Activated CD4-positive, CD25-positive, alpha-beta regulatory T cell treated with anti-CD3 and anti-CD28 coated beads, Interleukin-2, amount 50 U/mL, for 24 hours (primary cell): ENCODE measurements at regions not wholly inside any gene's neighbourhood (a gene's known extent, or its start where the extent isn't known, plus 50 kb on each side); places are given as distances from the start of the nearest gene placed in this dataset.
"Not testable (repeated sequence)": the region's sequence is repeated elsewhere in the genome, so short reads cannot be mapped to it uniquely, and the experiment has no call there.

ENCODE experiments used
- ATAC-seq, 2 donors: fragments of 150-1000 bp; cut with Tn5 transposase; one replicate each; pipeline ENCODE4 v1.10.0; 2021; ENCODE audit warnings: mild to moderate bottlenecking in 1 of 2, moderate library complexity in 1 of 2

DNA sequence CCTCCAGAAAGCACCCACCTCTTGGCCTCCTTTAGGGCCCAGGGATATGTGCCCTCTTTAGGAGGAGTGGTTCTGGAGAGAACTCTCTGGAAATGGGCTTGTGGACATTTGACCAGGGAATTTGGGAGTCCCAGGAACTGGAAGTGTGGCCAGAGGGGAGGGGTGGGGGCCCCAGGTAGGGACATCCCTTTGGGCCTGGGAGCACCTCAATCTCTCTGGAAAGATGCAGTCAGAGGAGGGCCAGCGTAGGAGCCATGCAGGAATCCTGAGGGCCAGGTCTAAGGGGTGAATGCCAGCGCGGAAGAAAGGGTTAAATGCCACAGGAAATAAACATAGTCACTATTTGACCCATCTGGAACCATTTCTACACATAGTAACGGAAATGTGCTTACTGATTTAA is 50.3 kb upstream of the ITGA11 start:
- no peak for ATAC-seq

GRCh38 chr15:68483165-68483564 is 51.2 kb upstream of the ITGA11 start:
- no peak for ATAC-seq

DNA sequence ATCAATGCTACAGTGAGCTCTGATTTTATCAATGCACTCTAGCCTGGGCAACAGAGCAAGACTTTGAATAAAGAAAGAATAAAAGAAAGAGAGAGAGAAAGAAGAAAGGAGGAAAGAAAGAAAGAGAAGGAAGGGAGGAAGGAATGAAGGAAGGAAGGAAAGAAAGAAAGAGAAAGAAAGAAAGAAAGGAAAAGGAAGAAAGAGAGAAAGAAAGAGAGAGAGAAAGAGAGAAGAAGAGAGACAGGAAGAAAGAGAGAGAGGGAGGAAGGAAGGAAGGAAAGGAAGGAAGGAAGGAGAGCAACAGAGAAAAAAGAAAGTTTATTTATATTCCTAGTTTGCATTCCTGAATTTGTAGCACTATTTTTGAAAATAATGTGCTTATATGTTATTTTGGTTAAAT is 52.3 kb upstream of the ITGA11 start:
- ATAC-seq, result no peak

- no peak for ATAC-seq
Measured at GRCh38 chr15:68484696-68485400, 52.9 kb upstream of the ITGA11 start.

GRCh38 chr15:68485721-68486360 is 53.9 kb upstream of the ITGA11 start:
- ATAC-seq, result no peak

DNA sequence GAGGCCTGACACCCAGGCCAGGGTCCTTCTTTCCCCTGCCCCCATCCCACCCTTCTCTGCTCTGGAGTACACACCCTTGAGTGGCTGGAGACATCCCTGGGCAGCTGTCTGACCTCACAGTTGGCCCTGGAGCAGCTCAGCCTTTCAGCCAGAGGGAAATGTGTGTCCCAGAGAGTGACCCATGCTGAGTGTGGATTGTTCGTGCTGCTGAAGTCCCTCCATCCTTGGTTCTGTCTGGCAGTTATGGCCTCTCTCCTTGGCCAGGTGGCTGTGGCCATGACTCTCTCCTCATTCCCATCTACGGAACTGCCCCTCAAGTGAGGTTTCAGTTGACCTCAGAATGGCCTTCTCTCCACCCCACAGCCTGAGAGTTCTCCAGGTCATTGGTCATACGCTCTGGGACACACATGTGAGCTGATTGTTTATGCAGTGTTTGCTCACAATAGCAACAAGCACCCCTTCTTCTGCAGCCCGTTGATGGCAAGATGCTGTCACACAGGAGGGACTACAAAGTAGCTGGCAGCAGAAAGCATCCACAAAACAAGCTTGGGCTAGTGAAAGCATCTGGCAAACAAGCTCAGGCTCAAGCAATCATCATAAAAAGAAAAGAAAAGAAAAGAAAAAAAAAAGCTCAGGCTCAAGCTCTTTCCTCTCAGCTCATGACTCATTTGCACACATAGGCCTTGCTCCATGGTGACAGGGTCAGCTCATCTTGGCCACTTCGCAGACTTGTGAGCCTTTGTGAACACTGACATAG is 55.3 kb upstream of the ITGA11 start:
- ATAC-seq, result no peak

GRCh38 chr15:68488290-68488689 is 56.3 kb upstream of the ITGA11 start:
- ATAC-seq, result no peak

- ATAC-seq, result no peak
Measured at GRCh38 chr15:68488966-68489365, 57.0 kb upstream of the ITGA11 start.

DNA sequence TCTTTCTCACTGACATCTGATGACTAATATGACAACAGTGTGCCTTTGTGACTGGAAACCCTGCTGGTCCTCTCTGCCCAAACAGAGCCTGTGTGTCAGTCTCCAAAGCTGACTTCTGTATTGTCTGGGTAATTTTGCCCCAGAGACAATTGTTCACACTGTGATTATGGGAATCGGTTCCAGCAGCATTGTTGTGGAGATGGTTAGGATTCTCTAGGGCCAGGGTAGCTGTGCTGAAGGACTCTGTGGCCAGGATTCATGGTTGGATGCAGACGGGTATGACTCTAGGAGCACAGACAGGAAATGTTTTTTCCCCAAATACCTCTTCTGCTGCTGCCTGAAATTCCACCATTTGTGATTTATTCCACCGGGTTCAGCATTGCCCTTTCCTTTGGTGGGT is 57.5 kb upstream of the ITGA11 start:
- no peak for ATAC-seq

GRCh38 chr15:68491415-68492106 is 59.6 kb upstream of the ITGA11 start:
- no peak for ATAC-seq

DNA sequence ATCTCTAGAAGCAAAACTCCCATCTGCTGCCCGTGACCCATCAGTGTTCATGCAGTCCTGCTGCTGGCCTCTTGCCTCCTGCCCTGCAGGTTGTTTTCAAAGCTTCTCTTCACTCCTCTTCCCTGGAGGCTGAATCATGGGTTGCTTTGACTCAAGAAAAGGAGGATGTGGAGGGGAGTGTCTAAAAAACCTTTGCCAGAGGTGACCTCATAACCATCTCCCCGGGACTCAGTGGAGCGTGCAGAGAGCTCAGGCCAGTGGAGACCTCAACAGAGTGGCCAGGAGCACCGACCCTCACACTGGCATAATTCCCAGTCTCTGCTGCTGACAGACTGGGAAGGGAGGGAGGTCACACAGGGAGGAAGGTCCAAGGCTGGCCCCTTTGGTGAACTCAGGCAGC is 60.9 kb upstream of the ITGA11 start:
- ATAC-seq, result no peak

- ATAC-seq, result no peak
Measured at GRCh38 chr15:68493629-68494028, 61.7 kb upstream of the ITGA11 start.

DNA sequence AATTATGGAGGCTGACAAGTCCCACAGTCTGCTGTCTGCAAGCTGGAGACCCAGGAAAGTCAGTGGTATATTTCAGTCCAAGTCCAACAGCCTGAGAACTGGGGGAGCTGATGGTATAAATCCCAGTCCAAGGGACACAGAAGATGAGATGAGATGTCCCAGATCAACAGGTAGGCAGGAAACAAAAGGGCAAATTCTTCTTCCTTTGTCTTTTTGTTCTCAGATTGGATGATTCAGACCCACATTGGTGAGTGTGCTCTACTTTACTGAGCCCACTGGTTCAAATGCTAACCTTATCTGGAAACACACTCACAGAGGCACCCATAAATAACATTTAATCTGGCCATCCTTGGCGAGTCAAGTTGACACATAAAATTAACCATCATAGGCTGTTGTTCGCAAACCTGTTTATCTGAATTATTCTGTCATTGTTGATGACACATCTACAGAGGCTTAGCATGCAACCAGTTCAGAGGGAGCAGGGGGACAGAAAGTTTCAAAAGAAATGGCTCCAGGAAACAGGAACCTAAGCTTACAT is 62.7 kb upstream of the ITGA11 start:
- ATAC-seq, result no peak

DNA sequence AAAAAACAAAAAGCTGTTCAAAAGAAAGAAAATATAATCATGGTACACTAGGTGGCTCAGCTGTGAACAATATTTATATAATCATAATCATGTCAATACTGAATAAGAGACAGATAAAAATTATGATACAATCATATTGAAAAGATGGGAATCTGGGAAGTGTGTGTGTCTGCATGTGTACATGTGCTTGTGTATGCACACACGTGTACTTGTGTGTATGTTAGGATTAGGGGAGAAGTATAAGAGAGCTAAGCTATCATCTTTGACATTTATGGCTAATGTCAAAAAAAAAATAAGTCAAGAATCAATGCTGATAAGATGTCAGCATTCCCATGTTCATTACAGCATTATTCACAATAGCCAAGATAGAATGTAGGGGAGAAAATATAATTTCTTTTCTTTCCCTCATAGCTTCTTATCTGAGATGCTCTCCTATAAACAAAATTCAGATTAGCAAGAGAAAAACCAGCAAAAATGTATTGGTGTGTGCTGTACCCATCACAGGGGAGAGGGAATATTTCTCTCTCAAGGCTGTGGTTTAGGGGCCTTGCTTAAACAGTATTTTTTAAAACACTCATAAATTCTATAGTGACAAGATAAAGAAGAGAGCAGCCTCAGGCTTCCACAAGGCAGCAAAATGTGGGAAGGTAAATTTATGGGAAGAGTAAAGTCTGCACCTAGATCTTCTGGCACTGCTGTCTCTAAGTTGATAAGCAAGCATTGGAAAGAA is 63.4 kb upstream of the ITGA11 start:
- no peak for ATAC-seq

DNA sequence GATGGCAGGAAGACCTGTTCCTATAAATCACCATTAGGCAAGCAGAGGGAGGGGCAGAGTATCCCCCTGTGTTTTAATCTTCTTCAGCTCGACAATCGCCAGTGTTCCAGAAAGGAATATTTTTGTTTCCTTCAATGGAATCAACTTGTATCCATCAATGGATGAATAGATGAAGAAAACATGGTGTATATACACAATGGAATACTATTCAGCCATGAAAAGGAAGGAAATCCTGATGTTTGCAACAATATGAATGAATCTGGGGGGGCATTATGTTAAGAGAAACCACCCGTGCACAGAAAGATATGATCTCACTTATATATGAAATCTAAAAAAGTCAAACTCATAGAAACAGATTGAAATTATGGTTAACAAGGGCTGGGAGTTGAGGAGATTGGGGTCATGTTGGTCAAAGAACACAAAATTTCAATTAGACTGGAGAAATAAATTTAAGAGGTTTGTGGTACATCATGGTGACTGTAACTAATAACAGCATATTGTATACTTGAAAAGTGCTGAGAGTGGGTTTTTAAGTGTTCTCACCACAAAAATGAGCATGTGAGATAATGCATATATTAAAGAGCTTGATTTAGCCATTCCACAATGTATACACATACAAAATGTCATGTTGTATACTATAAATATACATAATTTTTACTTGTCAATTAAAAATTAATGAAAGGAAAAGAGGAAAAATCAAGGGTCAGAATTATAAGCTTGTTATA is 64.2 kb upstream of the ITGA11 start:
- ATAC-seq, result no peak

- not testable (repeated sequence) for ATAC-seq
Measured at GRCh38 chr15:68496751-68497150, 64.8 kb upstream of the ITGA11 start.

- no peak for ATAC-seq
Measured at GRCh38 chr15:68497206-68497910, 65.4 kb upstream of the ITGA11 start.

DNA sequence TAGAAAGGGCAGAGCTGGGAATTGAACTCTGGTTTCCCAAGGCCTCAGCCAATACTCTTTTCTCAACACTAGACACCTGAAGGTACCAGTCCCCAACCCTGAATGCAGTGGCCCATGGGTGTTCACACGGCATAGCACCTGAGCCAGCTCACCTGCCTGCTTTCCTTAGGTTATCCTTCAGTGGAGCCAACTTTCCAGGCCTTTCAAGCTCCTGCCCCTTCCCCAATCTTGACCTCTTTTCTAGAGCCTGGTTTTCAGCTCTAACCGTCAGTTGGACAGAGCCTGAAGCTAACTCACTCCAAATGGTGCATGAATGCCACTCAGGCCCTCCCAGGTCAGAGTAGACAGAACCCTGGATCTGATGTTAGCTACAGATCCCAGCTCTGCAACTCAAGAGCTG is 66.1 kb upstream of the ITGA11 start:
- no peak for ATAC-seq

DNA sequence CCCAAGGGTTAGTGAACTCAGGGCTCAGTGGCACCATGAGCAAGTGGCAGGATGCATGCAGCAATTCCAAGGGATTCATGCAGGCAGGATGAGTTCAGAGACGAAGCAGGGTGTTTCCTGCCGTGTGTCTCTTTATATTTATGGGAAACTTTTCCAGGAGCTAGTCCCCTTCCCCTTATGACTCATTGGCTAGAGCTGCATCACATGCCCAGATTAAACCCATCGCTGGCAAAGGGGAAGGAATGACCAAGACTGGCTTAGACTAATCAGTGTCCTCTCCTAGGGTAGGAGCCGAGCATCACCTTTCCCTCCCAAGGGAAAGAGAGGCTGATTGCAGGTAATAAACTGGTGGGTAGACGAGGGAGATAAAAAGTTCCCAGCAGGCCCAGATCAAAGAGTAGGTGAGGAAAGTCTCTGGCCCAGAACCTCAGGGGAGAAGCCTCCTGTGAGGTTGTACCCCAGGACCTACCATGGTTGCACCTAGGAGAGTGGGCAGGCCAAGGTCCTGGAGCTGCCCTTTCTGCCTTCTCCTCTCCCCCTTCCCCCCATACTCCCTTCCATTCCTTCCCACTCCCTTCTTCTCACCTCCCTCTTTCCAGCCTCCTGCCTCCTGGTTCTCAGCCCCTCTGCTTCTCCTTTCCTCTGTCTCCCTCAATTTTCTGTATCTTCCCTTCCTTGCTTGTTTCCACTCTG is 67.8 kb upstream of the ITGA11 start:
- no peak for ATAC-seq
